Prostate gland (tissue), 2 donors: ENCODE measurements at regions not wholly inside any gene's neighbourhood (a gene's known extent, or its start where the extent isn't known, plus 50 kb on each side); places are given as distances from the start of the nearest gene placed in this dataset.

Experiments
- DNase-seq: peaks from one replicate; pipeline ENCODE4 v3.0.0-alpha.2; 2019; ENCODE audit warnings: low spot score
- H3K27ac ChIP-seq, 2 donors: fragments of 200-600 bp; sonication (generic); 2 replicates each; pipeline ENCODE4 v1.5.1; 2017 to 2019
- H3K27me3 ChIP-seq: fragments of 200-600 bp; sonication (generic); replicated peaks from 2 replicates; pipeline ENCODE4 v1.5.1; 2019; ENCODE audit not compliant: insufficient read depth
- H3K36me3 ChIP-seq, 2 donors: fragments of 200-600 bp; sonication (generic); 1 replicate in 1 of 2; 2 replicates in 1 of 2; pipeline versions ENCODE4 v1.5.1 to v1.8.1; 2017 to 2019
- H3K4me1 ChIP-seq: fragments of 200-600 bp; sonication (generic); replicated peaks from 2 replicates; pipeline ENCODE4 v1.5.1; 2019
- H3K4me3 ChIP-seq, 2 donors: fragments of 200-600 bp; sonication (generic); 2 replicates each; pipeline ENCODE4 v1.5.1; 2017 to 2019
- H3K9me3 ChIP-seq: fragments of 200-600 bp; sonication (generic); 2 replicates; pipeline ENCODE4 v1.5.1; 2017
- CTCF ChIP-seq, 4 experiments: fragments of 200-600 bp in 2 of 4; fragments of 450-650 bp in 2 of 4; sonication (generic) in 2 of 4; IDR thresholded peaks; 1 replicate in 3 of 4; 2 replicates in 1 of 4; pipeline ENCODE4 v1.5.1; 2016 to 2019; ENCODE audit warnings: antibody characterized with exemption in 4 of 4, mild to moderate bottlenecking in 2 of 4, moderate library complexity in 2 of 4
- POLR2A ChIP-seq: fragments of 450-650 bp; IDR thresholded peaks from one replicate; pipeline ENCODE4 v1.6.1; 2016; ENCODE audit warnings: antibody characterized with exemption, mild to moderate bottlenecking
- POLR2AphosphoS5 ChIP-seq: sonication (generic); formaldehyde crosslinking; IDR thresholded peaks from one replicate; pipeline ENCODE4 v1.6.1; 2017; ENCODE audit warnings: antibody characterized with exemption
- WGBS: methylation state at CpG from one replicate; pipeline ENCODE4 v1.1.5; 2018; 5-methylcytosine and 5-hydroxymethylcytosine counted together
- intact Hi-C: fragments of 100-400 bp; cut with DNase I; formaldehyde crosslinking; loops from one replicate; pipeline ENCODE4 v1.14.2; 2022

- Histone ChIP-seq H3K27me3 (peaks cover 6% of the 10 kb centered on the region), H3K9me3 (no peaks in the 10 kb centered on the region), H3K27ac (no peak overlapping the region), H3K4me1 (no peaks in the 10 kb centered on the region), H3K4me3 (no peak overlapping the region), H3K36me3 (no peaks in the 10 kb centered on the region)
- TF ChIP-seq POLR2A (no peak), CTCF (IDR thresholded peaks at IDR 0.05) (no peak), POLR2AphosphoS5 (no peak)
- intact Hi-C loops = no loop called here
- no peak for DNase-seq
- 52% methylated on average over 5 of the region's 5 CpGs for WGBS
These were observed 58.6 kb upstream of the PDX1 start for GRCh38 chr13:27861165-27861564.

GRCh38 chr13:27868641-27869435, 51.0 kb upstream of the PDX1 start:
- DNase-seq = no peak
- H3K4me3 ChIP-seq = no peak overlapping the region
- peak in 2 of 4 experiments; percentile 17 to 32 for TF ChIP-seq CTCF (IDR thresholded peaks at IDR 0.05)
- TF ChIP-seq POLR2AphosphoS5 = no peak
- TF ChIP-seq POLR2A = no peak
- no peaks in the 10 kb centered on the region for H3K4me1 ChIP-seq
- intact Hi-C loops = no loop called here
- no peaks in the 10 kb centered on the region for H3K36me3 ChIP-seq
- H3K27me3 ChIP-seq = no peaks in the 10 kb centered on the region
- WGBS = 28% methylated on average over 9 of the region's 9 CpGs
- no peaks in the 10 kb centered on the region for H3K9me3 ChIP-seq
- no peak overlapping the region for H3K27ac ChIP-seq

GRCh38 chr13:27869436-27870095, 50.2 kb upstream of the PDX1 start:
- Histone ChIP-seq H3K9me3 (no peaks in the 10 kb centered on the region), H3K4me1 (no peaks in the 10 kb centered on the region), H3K27me3 (no peaks in the 10 kb centered on the region), H3K27ac (no peak overlapping the region), H3K36me3 (no peaks in the 10 kb centered on the region), H3K4me3 (no peak overlapping the region)
- WGBS = 56% methylated on average over 6 of the region's 6 CpGs
- DNase-seq = no peak
- intact Hi-C loops = no loop called here
- TF ChIP-seq POLR2AphosphoS5 (no peak), CTCF (IDR thresholded peaks at IDR 0.05) (no peak), POLR2A (no peak)
